NT2/D1 (cell line): ENCODE measurements at regions not wholly inside any gene's neighbourhood (a gene's known extent, or its start where the extent isn't known, plus 50 kb on each side); places are given as distances from the start of the nearest gene placed in this dataset.

ENCODE experiments used
- DNase-seq: peaks from one replicate; pipeline ENCODE4 v3.0.0-alpha.2; 2011; ENCODE audit warnings: low read depth, low spot score
- H3K27me3 ChIP-seq: 2 replicates; pipeline ENCODE4 v1.6.0; 2011; ENCODE audit warnings: mild to moderate bottlenecking; ENCODE audit not compliant: insufficient read length, insufficient read depth
- H3K36me3 ChIP-seq: 2 replicates; pipeline ENCODE4 v1.6.1; 2011; ENCODE audit warnings: mild to moderate bottlenecking, low read length, mixed read lengths; ENCODE audit not compliant: insufficient read depth, insufficient read length
- H3K4me1 ChIP-seq: 2 replicates; pipeline ENCODE4 v1.5.1; 2011; ENCODE audit not compliant: insufficient read depth, insufficient read length
- H3K4me3 ChIP-seq: 2 replicates; pipeline ENCODE4 v1.5.1; 2011; ENCODE audit warnings: low read depth; ENCODE audit not compliant: insufficient read length
- H3K9ac ChIP-seq: 2 replicates; pipeline ENCODE4 v1.6.0; 2011; ENCODE audit warnings: low read depth; ENCODE audit not compliant: insufficient read length
- H3K9me3 ChIP-seq: 2 replicates; pipeline ENCODE4 v1.5.1; 2011; ENCODE audit warnings: mild to moderate bottlenecking, low read length; ENCODE audit not compliant: insufficient read depth
- SUZ12 ChIP-seq: IDR thresholded peaks from 2 replicates; pipeline ENCODE4 v1.6.1; 2011; ENCODE audit not compliant: insufficient read length, insufficient read depth; ENCODE audit errors: extremely low read depth
- YY1 ChIP-seq: IDR thresholded peaks from 2 replicates; pipeline ENCODE4 v1.6.1; 2011; ENCODE audit not compliant: insufficient read length, insufficient read depth
- ZNF274 ChIP-seq: IDR thresholded peaks from 2 replicates; pipeline ENCODE4 v1.6.1; 2011; ENCODE audit warnings: mild to moderate bottlenecking, low read depth, low read length

- DNase-seq, result no peak
- H3K4me1 ChIP-seq, result no peaks in the 10 kb centered on the region
- H3K36me3 ChIP-seq, result no peaks in the 10 kb centered on the region
- no peaks in the 10 kb centered on the region for H3K9me3 ChIP-seq
- no peak for TF ChIP-seq SUZ12
- TF ChIP-seq YY1, result no peak
- TF ChIP-seq ZNF274, result no peak
- no peak overlapping the region for H3K9ac ChIP-seq
- no peaks in the 10 kb centered on the region for H3K27me3 ChIP-seq
- H3K4me3 ChIP-seq, result no peak overlapping the region
Observed at GRCh38 chr10:109178591-109178990, 744.7 kb downstream of the XPNPEP1 start.

- H3K9ac ChIP-seq, result no peak overlapping the region
- TF ChIP-seq YY1 (no peak), SUZ12 (no peak), ZNF274 (no peak)
- no peak overlapping the region for H3K4me3 ChIP-seq
- H3K36me3 ChIP-seq, result no peaks in the 10 kb centered on the region
- DNase-seq, result no peak
- H3K4me1 ChIP-seq, result no peaks in the 10 kb centered on the region
- no peaks in the 10 kb centered on the region for H3K27me3 ChIP-seq
- H3K9me3 ChIP-seq, result no peaks in the 10 kb centered on the region
Observed at GRCh38 chr10:109174526-109174925, 748.8 kb downstream of the XPNPEP1 start.

- no peak for TF ChIP-seq YY1
- no peak for TF ChIP-seq ZNF274
- no peak for TF ChIP-seq SUZ12
- Histone ChIP-seq H3K4me1 (no peaks in the 10 kb centered on the region), H3K4me3 (no peak overlapping the region), H3K36me3 (no peaks in the 10 kb centered on the region), H3K27me3 (no peaks in the 10 kb centered on the region), H3K9me3 (no peaks in the 10 kb centered on the region), H3K9ac (no peak overlapping the region)
- DNase-seq, result no peak
Observed at GRCh38 chr10:109173937-109174336, 749.4 kb downstream of the XPNPEP1 start.

- DNase-seq, result no peak
- H3K9me3 ChIP-seq, result no peaks in the 10 kb centered on the region
Observed at GRCh38 chr10:109173121-109173520, 750.2 kb downstream of the XPNPEP1 start.

DNA sequence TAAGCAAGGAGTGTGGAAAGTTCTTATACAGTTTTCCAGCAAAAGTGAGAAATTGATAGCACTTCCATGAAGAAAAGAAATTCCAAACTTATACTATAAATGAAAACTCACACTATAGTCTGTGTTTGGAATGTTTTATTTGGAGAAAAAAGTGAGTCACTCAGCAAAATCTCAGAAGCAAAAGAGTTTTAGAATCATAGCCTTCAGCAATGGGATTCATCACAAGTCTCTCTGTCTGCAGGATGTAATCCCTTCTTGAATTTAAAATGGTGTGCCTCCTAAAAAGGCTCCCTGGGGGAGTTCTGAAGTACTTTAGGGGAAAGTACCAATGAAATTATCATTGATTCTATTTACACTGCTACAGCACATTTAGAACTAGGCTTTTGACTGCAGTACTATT lies 756.4 kb downstream of the XPNPEP1 start:
- Histone ChIP-seq H3K27me3 (no peaks in the 10 kb centered on the region), H3K9me3 (no peaks in the 10 kb centered on the region), H3K36me3 (no peaks in the 10 kb centered on the region), H3K9ac (no peak overlapping the region), H3K4me3 (no peak overlapping the region), H3K4me1 (no peaks in the 10 kb centered on the region)
- no peak for TF ChIP-seq YY1
- no peak for TF ChIP-seq ZNF274
- TF ChIP-seq SUZ12, result no peak
- no peak for DNase-seq

More at GRCh38 chr10:109173121-109173520, 750.2 kb downstream of the XPNPEP1 start:
- no peak for TF ChIP-seq SUZ12
- no peak for TF ChIP-seq ZNF274
- TF ChIP-seq YY1, result no peak
- no peaks in the 10 kb centered on the region for H3K36me3 ChIP-seq
- no peak overlapping the region for H3K9ac ChIP-seq
- H3K27me3 ChIP-seq, result no peaks in the 10 kb centered on the region
- H3K4me3 ChIP-seq, result no peak overlapping the region
- no peaks in the 10 kb centered on the region for H3K4me1 ChIP-seq

DNA sequence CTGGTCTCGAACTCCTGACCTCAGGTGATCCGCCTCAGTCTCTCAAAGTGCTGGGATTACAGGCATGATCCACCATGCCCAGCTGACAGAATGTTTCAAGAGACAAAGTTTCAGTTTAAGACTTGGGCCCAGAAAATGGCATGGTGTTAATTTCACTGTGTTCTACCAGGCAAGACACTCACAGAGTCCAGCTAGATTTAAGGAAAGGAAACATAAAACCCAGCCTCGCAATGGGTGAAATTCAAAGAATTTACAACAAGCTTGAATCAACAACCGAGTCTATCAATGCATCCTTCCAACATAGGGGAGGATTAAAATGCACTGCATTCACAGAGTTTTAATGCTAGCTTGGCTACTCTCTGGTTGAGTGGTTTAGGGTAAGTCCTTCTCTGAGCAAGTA lies 764.0 kb downstream of the XPNPEP1 start:
- no peak for DNase-seq
- no peaks in the 10 kb centered on the region for H3K36me3 ChIP-seq
- TF ChIP-seq SUZ12 (no peak), ZNF274 (no peak), YY1 (no peak)

DNA sequence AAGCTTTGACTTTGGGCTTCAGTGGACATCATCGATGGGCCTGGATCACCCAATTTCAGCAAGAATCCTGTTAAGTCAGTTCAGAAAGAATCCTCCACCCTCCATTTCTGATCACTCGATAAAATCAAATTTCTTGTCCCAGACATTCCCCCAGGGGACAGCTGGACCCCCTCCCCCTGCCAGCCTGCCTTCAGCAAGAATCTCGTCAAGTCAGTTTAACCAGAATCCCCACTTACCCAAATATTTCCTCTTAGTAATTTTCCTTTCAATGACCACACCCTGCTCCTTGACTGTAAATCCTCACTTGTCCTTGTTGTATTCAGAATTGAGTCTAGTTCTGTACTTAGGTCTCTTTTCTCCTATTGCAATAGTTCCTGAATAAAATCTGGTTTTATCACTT lies 766.9 kb downstream of the XPNPEP1 start:
- no peak overlapping the region for H3K4me3 ChIP-seq
- no peak for TF ChIP-seq YY1
- TF ChIP-seq SUZ12, result no peak
- TF ChIP-seq ZNF274, result no peak
- DNase-seq, result no peak
- H3K36me3 ChIP-seq, result no peaks in the 10 kb centered on the region
- H3K9ac ChIP-seq, result no peak overlapping the region
- no peaks in the 10 kb centered on the region for H3K27me3 ChIP-seq
- H3K9me3 ChIP-seq, result no peaks in the 10 kb centered on the region
- H3K4me1 ChIP-seq, result no peaks in the 10 kb centered on the region

More for the DNA sequence above, 764.0 kb downstream of the XPNPEP1 start:
- no peaks in the 10 kb centered on the region for H3K4me1 ChIP-seq
- H3K9ac ChIP-seq, result no peak overlapping the region
- H3K9me3 ChIP-seq, result no peaks in the 10 kb centered on the region
- no peak overlapping the region for H3K4me3 ChIP-seq
- H3K27me3 ChIP-seq, result no peaks in the 10 kb centered on the region
